Activated naive CD4-positive, alpha-beta T cell (primary cell): ENCODE measurements at regions not wholly inside any gene's neighbourhood (a gene's known extent, or its start where the extent isn't known, plus 50 kb on each side); places are given as distances from the start of the nearest gene placed in this dataset.
"Not testable (repeated sequence)": the region's sequence is repeated elsewhere in the genome, so short reads cannot be mapped to it uniquely, and the experiment has no call there.

Experiments used
- DNase-seq, 4 experiments: peaks; one replicate each; lab custom pipeline; 2025; lab: John Stamatoyannopoulos, UW

GRCh38 chr5:8811581-8811980, 734.3 kb downstream of the SEMA5A start:
- no peak for DNase-seq

GRCh38 chr5:8813180-8813579, 732.7 kb downstream of the SEMA5A start:
- no peak for DNase-seq

GRCh38 chr5:8814105-8814504, 731.8 kb downstream of the SEMA5A start:
- DNase-seq, result no peak

- no peak for DNase-seq
Observed at GRCh38 chr5:8824371-8824770, 721.5 kb downstream of the SEMA5A start.

- DNase-seq, result no peak
Observed at GRCh38 chr5:8825139-8825757, 720.6 kb downstream of the SEMA5A start.

GRCh38 chr5:8826508-8826907, 719.4 kb downstream of the SEMA5A start:
- DNase-seq, result no peak

- no peak for DNase-seq
Observed at GRCh38 chr5:8827696-8828095, 718.2 kb downstream of the SEMA5A start.

- DNase-seq, result no peak
Observed at GRCh38 chr5:8828596-8829322, 717.1 kb downstream of the SEMA5A start.

GRCh38 chr5:8829323-8830029, 716.4 kb downstream of the SEMA5A start:
- DNase-seq, result no peak

- no peak for DNase-seq
Observed at GRCh38 chr5:8831251-8831650, 714.6 kb downstream of the SEMA5A start.

- no peak for DNase-seq
Observed at GRCh38 chr5:8831854-8832253, 714.0 kb downstream of the SEMA5A start.

GRCh38 chr5:8839361-8840055, 706.4 kb downstream of the SEMA5A start:
- DNase-seq, result no peak

GRCh38 chr5:8840237-8840636, 705.6 kb downstream of the SEMA5A start:
- no peak for DNase-seq

- DNase-seq, result not testable (repeated sequence)
Observed at GRCh38 chr5:8840746-8841145, 705.1 kb downstream of the SEMA5A start.

- no peak for DNase-seq
Observed at GRCh38 chr5:8842971-8843551, 702.8 kb downstream of the SEMA5A start.

- no peak for DNase-seq
Observed at GRCh38 chr5:8843771-8844170, 702.1 kb downstream of the SEMA5A start.

GRCh38 chr5:8844206-8844605, 701.7 kb downstream of the SEMA5A start:
- no peak for DNase-seq

- DNase-seq, result no peak
Observed at GRCh38 chr5:8844847-8845246, 701.0 kb downstream of the SEMA5A start.

- no peak for DNase-seq
Observed at GRCh38 chr5:8845296-8845695, 700.6 kb downstream of the SEMA5A start.

GRCh38 chr5:8848366-8848765, 697.5 kb downstream of the SEMA5A start:
- no peak for DNase-seq

GRCh38 chr5:8848997-8849594, 696.8 kb downstream of the SEMA5A start:
- no peak for DNase-seq

GRCh38 chr5:8851101-8851500, 694.8 kb downstream of the SEMA5A start:
- no peak for DNase-seq
